AML-193 (cell line): ENCODE measurements at regions not wholly inside any gene's neighbourhood (a gene's known extent, or its start where the extent isn't known, plus 50 kb on each side); places are given as distances from the start of the nearest gene placed in this dataset.
A peak's percentile ranks its signal among the peaks of the same experiment; 100 is the strongest.

Experiments
- DNase-seq, 2 experiments: peaks; one replicate each; lab custom pipeline; 2025; lab: John Stamatoyannopoulos, UW

DNA sequence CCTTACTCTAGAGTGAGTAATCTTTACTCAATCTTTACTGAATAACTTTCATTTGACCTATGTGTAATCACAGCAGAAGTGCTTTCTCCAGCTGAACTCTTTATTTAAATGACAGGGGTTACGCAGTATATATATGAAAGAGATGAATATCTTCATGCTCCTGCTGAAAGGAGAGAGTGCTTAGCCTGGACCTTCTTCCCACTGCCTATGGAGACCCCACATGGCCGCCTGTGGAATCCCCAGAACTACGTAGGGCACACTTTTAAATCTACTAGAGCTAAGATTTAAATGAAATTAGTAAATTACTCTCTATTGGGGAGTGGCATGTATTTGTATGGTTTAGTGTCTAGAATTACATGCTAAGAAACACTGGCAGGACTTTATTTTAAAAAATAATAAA is 391.2 kb downstream of the ANKRD50 start:
- no peak for DNase-seq

DNA sequence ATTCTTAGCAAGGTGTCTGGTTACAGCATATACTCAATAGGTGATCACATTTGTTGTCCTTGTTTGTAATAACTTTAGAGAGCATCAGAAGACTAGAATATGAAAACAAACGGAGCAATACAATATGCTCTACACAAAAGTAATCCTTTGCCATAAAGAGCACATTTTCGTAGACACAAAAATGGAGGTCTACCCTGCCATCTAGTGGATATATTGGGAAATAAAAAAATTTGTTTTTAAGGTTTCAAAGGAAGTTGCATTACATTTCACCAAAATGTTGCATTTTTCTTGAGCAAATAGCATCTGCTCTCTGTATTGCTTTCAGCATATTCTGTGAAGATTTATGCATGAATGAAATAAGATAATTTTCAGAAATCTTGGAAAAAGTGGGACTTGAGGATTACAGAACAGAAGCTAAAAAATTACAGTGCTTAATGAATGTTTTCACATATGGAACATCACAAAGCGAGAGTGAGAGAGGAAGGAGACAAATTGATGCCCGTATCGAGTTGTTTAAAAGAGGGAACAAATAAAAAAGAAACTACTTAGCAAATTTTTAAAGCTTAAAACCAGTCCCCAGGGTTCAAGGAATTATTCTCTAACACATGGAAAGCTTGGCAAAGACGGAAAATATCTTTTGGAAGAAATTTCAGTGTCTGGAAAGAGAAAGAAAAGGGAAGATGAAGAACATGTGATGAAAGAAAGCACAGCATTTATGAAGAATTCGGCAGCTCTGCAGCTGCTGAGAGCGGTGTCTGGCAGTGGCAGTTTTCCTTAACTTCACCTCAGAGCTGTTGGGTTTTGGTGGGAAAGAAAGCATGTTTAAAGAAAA is 390.1 kb downstream of the ANKRD50 start:
- DNase-seq: peak; percentile 21 to 56

DNA sequence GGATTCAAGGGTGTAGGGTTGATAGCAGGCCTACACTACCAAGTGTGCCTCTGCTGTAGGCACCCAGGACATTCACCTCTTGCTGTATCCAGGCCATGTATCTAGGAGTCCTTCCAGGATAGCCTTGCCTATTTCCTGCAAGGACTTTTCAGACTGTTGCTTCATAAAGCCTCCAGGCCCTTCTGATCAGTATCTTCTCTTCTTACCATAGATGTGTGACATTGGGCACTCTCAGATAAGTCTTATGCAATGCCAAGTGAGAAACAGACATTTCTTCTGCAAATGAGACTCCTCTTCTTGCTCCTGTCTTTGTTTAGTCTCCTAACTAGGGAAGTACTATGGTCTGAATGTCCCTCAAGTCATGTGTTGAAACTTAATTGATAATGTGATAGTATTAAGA is 386.8 kb downstream of the ANKRD50 start:
- DNase-seq: peak in 1 of 2 experiments; percentile 2

DNA sequence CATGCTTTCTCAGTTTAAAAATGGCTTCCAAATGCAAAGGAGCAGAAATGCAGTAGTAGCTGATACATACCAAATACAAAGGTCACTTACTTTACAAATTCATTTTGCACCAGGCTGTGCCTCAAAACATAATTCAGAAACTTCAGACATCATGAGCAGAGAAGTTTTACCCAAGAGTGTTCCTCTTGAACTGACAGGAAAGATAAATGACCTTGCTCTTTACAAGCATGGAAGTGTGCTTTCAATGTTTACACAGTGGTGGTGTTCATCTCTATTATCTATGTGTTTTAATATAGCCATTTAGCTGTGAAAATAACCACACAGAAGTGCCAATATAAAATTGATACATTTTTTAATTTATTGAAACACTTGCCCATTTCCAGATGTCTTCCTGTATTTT is 383.4 kb downstream of the ANKRD50 start:
- DNase-seq: no peak

DNA sequence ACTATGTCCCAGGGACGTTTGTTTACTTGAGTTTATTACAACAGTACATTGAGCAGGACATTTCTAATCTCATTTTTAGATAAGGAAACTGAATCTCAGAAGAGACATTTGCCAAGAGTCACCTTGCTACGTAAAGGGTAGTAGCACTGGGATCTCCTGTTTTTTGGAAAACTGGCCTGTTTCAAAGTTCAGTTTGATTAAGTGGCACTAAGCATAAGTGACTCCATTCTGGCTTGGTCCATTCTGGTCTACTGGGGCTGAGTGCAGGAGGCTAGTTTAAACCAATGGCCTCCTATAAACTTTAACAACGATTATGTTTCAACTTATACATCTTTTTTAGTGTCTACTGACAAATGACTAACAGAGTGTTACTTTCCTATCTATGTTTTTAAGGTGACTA is 382.5 kb downstream of the ANKRD50 start:
- no peak for DNase-seq

DNA sequence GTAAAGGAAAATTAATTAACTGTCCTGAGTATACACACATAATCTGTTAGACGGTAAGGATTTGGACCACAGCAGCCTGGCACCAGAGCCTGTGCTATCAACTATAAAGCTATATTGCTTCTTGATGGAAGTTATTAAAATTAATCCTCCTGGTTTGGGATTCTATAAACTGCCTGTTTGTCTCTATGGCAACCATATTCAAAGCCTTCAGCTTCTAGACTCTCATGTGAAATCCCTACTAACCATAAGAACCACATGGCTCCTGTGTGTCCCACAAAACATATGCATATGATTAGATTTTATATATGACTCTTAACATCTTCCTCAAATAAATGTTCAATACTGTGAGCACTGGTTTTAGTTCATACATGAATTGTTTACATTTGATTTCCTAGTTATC is 380.8 kb downstream of the ANKRD50 start:
- DNase-seq: no peak

DNA sequence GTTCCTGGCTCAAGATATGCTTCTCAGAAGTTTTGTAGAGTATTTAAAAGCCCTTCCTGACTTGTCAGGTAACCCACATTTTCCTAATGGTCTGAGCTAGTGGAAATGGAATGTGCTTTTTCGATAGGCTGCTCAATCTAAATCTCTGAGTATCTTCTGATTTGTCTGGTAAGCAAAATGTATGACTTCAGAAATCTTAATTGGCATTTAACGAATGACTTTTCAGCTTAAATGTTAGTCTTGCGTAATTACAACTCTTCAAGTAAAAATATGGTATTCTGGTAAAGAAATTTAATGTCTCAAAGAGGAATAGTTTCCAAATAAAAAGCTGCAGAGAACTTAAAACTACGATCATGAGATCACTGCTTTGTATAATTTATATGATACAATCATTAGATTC is 379.1 kb downstream of the ANKRD50 start:
- no peak for DNase-seq

DNA sequence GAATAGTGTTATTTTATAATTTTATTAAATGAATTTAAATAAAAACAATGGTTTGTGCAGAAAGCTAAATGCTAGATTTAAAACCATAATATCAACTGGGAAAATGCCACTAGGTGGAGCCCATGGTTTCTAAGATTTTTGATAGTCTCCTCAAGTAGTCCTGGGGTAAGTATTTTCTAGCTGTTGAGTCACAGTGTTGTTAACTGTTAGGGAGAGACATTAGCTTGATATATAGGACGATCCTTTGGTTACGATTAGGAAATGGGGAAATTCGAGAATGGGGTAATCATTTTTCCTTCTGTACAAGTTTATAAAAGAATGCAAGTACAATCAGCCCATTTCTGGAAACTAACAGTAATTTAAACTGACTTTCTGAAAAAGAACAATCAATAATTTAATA is 378.4 kb downstream of the ANKRD50 start:
- DNase-seq: peak; percentile 51 to 76

DNA sequence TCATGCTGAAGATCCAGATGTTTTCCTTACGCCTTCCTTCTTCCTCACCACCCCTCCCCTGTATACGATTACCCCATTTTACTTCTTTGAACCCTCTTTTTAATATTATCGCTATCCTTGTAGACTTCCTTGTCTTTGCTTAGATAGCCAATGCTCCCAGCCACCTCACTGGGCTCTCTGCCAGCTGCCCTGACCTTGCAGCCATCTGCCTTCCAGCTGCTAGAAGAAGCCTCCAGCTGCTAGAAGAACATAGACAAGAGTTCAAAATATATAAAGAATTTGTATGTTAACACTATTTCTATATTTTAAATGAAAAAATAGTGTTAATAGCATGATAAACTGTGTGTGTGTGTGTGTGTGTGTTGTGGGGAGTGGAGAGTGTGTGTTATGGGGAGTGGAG is 374.7 kb downstream of the ANKRD50 start:
- DNase-seq: no peak

DNA sequence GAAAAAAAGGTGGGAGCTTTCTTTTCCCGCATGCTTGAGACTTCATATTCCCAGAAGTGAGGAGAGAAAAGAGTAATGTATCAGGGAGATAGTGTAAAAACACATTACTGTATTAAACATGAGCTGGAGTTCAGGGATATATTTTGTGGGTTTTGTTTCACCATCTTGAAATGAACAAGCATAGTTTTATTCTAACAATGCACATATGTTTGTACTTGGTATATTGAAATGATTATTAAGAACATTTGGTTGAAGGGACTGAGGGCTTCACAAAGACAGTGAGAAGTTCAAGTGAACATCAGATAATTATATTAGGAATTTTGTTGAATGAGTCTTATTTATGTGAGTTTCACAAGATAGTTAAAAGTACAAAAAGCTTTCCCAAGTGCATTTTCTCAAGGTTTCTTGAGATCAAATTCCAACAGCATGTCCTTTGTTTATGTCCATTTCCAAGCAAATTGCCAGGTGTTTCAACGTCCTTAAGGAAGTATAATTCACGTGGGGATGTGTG is 368.8 kb downstream of the ANKRD50 start:
- DNase-seq: no peak

DNA sequence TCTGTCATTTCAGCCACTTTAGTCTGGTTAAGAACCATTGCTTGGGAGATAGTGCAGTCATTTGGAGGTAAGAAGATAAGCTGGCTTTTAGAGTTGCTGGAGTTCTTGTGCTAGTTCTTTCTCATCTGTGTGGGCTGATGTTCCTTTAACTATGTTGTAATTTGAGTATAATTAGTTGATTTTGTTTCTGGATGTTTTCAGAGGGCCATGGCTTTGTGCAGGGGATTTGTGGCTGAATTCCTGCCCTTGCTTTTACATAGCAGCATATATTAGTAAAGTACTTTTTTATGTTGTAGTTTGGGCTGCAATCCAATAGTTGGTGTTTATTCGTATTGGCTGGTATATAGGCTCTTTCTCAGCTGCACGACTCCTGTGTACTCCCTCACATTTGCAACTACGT is 339.6 kb downstream of the ANKRD50 start:
- no peak for DNase-seq

DNA sequence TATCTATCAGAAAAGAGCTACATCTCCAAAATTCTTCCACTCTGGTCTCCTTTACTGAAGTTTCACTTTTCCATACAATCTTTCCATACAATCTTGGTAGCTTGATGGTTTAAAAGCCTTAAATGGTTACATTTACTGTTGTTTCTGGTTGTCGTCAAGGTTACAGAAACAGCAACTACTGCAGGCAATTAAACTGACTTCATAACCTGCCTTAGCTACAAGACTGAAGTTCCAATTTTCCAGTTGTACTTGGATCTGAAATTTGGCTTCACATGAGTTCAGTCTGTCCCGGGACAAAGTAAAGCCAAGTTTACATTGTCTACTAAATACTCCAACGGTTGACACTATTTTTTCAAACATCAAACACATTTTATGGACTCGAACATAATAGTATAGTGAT is 326.4 kb downstream of the ANKRD50 start:
- no peak for DNase-seq

DNA sequence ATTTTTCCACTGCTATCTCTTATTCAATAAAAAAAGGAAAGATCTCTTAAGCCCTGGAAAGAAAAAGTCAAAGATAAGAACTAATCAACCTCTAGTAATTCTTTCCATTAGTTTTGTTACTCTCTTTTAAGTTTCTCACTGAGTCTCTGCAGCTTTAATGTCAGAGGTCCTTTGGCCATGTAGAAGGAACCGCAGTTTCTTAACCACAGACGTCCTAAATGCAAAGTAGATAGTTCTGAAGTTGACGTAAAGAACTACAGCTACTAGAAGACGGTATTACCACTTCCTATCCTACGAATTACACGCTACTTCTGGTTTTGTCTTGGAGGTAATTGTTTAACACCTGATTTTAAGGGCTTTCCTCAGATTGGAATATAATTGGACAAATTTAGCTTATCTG is 325.9 kb downstream of the ANKRD50 start:
- no peak for DNase-seq

DNA sequence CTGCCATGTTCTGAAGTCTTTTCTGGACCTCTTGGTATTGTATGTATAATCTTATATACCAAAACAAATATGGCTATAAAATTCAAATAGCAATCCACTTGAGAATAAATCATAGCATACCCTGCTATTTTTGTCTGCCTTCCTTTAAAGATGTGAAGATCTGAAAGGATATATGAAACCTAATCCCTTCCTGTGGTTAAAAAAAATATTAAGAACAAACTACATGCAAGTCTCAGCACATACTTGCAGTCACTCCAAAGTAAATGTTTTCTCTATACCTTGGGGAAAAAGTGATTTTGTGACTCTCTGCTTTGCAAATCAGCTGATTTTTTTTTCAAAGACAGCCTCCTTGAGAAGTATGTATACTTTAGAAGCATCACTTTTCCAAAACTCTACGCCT is 322.9 kb downstream of the ANKRD50 start:
- DNase-seq: no peak

DNA sequence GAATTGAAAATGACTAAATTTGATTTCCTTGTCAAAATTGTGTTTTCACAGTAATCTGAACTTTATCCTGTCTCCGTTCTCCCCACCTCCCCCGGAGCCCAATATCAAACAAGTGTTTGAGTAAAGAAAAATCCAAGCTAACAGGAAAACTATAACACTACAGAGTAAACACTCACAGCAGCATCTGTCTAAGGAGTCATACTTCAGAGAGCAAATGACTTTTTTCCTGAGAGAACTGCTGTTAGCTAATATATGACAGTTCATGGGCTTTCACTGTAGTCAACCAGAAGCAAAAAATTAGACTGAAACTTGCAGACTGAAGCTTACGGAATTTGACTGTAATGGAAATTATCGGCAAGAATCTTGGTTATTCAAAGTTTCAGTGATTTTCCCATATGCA is 321.7 kb downstream of the ANKRD50 start:
- no peak for DNase-seq

DNA sequence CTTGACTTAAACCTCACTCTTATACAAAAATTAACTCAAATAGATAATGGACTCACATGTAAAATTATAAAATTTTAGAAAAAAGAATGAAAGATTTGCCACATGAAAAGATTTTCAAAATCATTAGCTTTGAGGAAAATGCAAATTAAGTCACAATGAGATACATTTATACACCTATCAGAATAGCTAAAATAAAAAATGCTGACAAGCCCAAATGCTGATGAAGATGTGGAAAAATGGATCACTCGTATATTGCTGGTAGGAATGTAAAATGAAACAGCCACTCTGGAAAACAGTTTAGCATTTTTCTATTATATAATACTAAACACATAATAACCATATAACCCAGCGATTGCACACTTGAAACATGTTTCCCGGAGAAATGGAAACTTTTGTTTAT is 316.2 kb downstream of the ANKRD50 start:
- no peak for DNase-seq

DNA sequence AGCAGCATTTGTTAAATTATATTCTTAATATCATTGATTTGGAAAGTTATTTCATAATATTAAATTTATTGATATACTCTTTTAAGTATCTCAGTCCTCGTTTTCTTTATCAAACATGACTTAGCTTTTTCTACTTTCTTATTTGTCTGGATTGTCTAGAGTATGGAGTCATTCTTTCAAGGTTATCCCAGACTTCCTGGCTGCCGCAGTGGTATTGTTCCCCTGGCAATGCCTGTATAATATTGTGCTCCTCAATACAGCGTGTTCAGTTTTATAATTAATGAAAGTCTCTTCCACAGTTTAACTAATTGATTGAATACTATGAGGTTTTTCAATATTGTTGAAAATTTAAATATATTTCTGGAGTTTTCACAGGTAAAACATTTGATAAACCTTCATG is 310.9 kb downstream of the ANKRD50 start:
- no peak for DNase-seq

DNA sequence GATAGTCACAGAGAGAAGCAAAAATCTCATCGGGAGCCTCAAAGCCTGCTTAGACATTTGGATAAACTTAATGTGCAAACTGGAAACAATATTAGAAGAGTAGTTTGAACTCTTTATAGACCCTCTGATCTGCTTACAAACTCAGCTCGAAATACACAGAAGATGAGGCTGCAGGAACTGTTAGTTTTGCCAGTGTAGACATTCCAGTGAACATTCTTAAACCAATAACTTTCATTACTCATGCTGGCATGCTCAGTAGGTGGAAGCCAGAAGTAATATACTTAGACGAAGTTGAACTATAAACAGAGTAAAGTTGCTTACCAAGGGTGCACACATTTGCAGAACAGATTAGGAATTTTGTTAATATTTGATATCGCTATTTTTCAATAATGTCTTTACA is 303.5 kb downstream of the ANKRD50 start:
- DNase-seq: no peak

DNA sequence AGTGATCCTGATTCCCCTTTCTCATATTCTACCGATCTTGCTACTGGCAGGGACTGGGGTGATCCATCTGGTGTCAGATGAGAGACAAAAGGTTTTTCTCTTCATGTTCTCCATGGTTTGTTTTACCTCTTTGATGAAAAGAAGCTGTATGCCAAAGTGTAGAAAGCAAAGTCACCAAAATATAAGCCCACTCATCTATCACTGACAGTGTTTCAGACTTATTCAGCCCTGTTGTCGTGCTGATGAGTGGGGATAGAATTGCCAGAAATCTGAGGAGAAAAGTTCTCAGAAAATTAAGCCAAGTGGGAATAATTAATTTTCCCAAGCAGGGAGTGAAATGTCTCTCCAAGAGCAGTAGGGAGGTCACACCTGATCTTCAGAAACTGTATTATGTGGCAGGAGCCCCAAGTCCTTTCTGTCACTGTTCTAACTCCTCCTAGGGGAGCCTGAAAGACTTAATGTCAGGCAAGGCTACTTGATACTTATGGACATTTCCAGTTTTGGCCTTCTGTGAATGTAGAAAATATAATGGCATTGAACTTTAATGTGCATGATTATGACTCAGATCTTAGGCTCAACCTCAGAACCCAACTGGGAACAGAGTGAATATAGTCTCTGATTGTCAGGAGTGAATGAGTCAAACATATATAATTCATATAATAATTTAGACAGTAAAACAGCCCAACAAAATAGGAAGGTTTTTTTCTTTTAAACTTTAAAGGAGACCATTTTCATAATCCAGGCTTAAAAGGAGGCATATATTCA is 298.1 kb downstream of the ANKRD50 start:
- DNase-seq: no peak

DNA sequence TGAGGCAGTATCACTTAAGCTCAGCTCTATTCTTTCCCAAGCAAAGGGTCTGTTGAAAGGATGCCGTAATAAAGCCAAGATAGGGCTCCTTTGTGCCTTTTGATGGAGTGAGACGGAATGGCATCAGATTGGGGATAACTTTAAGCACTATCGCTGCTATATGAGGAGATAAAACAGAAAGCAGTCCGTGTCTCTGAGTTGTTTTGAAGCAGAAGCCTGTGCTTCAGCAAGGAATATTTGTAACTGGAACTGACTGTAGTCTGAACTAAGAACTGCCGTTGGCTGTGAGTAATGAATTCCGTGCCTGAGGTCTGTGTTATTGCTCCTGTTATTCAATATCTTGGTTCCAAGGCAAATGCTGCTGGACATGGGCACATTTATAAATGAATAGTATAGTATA is 297.4 kb downstream of the ANKRD50 start:
- DNase-seq: no peak

DNA sequence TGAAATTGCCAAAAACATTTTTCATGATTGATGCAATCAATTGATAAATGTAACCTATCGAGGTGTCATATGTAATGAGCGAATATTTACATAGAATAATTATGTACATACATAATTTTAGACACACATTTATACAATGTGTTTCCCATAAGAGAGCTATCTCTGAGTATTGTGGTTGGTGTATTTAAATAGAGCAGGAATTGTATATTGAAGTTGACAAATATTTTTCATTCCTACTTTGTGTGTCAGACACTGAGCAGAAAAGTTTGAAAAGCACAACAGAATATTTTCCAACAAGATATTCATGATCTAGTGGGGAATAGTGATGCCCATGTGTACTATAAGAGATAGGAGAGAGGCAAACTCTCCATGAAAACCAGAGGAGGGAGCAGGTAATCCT is 295.2 kb downstream of the ANKRD50 start:
- no peak for DNase-seq

DNA sequence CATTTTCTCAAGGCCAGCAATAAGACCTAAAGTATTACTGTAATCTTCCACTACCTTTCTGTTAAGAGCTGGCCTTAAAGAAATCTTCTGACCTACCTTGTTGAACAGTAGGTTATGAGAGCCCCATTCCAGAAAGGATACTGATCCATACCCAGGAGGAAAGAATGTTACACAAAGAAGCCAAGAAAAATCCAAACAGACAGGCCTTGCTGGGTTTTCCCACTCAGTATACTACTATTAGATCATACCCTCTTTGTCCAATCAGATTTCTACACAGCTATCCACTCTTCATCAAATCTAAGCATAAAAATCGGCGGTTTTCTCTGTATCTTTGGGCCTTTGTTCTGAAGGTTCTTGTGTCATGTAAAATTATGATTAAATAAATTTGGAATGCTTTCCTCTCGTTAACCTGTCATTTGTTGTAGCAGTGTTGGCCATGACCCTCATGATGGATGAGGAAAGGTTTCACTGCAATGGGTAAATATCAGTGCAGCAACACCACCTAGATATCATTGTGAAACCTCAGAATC is 292.3 kb downstream of the ANKRD50 start:
- DNase-seq: no peak

DNA sequence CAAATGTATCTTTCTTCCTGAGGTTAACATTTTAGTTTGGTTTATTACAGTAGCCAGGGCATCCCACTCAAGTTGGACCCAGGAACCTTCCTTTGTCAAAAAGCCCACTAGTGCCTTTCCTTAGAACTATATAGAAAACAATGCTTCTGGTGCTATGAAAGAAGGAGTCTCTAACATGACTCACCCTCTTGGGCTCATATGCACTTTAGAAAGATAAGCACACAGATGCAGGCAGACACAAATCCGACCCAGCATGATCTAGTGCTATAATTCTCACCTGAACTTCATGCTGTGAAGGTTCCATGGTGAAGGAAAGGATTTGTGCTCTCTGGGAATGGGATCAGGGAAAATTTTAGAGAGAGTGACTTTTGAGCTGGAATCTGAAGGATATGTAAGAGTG is 289.4 kb downstream of the ANKRD50 start:
- no peak for DNase-seq
